Activated CD4-positive, alpha-beta T cell treated with anti-CD3 and anti-CD28 coated beads, Interleukin-2, amount 50 U/mL, for 16 hours (primary cell): ENCODE measurements at regions not wholly inside any gene's neighbourhood (a gene's known extent, or its start where the extent isn't known, plus 50 kb on each side); places are given as distances from the start of the nearest gene placed in this dataset.

Experiments used
- DNase-seq: peaks from one replicate; pipeline ENCODE4 v3.0.0-alpha.2; 2020

DNA sequence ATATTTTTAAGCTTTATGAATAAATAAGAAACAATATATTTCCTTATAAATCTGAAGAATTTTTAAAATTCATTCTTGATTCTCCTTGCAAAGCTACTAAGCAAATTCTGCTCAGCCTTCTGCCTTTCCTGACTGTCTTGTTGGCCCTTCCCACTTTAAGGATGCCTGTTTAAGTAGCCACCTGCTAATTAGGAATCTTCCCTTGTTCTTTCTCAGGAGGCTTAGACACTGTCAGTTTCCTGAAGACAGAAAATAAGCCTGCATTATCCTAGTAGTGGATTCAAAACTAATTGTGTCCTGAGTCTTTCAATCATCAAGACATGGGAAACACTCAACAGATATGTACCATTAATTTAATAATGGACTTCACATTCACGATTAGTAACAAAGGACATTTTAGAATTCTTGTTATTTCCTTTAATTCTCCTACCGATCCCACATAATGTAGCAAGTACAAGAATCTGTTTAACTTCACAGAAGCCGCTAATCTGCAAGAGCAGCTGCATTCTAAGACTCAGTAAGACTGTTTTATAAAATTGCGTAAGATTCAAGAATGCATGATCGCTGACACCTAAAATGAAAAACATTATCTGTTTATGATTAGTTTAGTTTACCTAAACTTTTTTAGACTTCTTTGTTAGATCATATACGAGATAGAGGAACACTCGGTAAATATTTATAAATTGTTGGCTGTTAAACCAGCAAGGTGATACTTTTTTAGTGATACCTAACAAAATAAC is 445.4 kb upstream of the DSEL start:
- DNase-seq, result no peak

DNA sequence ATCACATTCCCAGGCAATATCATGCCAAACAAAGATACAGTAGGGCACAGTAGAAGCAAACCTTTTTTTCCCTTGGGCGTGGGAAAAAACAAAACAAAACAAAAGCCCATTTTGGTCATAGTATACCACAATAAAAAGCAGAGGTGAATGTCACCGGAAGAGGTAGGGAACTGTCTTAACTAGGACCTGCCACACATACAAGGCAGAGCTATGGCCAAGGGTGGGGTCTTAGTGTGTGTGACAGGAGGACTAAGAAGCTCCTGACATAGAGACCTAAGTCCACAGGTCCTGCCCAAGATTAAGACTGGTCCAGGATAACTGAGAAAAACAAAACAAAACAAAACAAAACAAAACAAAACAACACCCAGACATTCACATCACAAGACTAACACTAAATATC is 441.2 kb upstream of the DSEL start:
- no peak for DNase-seq

DNA sequence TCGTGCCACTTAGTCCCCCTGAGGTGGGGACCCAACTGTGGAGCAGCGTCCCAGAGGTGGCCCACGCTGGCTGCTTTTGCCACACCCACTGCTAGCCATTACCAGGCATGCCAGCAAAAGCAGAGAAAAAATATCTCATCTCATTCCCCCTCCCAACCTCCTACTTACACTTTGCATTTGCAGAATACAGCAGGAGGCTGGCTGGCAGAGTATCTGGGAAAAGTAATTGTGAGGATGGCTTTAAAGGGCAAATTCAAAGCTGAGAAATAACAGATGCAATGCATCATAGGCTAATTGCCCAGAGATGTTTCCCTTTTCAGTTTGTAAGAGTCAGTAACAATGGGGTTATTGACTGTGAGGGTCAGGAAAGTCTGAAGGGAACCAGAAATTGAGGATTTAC is 438.1 kb upstream of the DSEL start:
- DNase-seq, result no peak

DNA sequence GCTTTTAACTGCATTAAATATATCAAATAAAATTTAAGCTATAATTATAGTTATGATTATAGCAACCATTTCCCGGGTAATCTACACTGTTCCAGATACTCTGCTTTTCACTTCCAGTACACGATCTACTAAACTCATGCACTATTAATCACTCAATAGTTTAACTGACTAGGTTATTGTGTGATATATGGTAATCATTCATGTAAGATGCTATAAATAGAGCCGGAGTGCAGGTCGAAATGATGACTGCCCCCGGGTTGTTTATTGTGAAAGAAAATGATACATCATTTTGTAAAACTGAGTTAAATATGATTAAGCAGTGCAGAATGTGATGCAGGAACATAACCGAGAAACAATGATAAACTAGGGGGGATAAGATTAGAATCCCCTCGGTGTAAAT is 434.6 kb upstream of the DSEL start:
- no peak for DNase-seq

DNA sequence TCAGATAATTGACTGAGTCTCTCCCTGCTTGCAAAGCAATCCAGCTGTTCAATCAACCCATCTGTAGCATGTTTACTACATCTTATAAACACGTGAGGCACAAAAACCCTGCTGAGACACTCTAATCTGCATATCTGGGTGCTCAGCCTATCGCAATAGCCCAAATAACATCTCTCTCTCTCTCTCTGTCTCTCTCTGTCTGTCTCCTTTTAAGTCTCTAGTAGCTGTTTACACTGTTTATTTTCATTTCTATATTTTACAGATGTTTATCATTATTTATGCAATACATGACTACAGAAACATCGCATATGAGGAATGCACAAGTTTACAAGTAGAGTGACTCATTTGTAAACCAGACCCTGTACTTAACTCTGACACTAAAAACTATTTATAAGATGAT is 422.1 kb upstream of the DSEL start:
- DNase-seq, result no peak

DNA sequence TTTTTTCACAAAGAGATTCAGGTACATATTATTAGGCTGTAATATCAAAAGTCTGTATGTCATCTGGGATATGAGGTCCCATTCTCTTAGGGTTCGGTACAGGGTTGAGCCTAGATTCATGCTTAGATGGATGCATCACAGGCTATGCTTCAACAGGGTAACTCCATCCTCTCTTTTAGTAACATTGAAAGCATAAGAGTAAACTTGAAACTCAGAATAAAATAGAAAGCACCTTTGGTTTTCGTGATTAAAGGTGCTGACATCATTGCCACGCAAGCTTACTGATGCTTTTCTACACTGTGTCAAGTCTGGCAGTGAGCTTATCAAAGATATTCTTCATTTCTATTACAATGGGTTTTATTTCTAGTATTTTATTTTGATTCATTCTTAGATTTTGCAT is 419.1 kb upstream of the DSEL start:
- DNase-seq, result peak; percentile 46

DNA sequence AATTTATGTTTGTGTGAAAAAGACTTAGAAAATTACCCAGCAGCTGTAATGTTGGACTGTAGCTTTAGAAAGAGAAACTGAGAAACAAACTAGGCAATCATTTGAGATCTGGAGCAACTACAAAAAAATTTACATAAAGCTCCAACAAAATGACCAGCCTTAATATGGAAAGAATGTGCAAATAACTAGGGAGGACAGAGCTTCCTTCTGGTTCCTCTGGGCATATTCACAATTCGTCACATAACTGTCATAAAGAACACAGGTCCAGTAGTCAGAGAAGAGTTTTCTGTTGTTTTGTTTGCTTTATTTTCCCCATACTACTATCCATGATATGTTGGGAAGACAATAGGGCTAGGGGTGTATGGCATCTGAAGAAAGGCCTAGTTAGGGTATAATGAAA is 416.8 kb upstream of the DSEL start:
- no peak for DNase-seq

DNA sequence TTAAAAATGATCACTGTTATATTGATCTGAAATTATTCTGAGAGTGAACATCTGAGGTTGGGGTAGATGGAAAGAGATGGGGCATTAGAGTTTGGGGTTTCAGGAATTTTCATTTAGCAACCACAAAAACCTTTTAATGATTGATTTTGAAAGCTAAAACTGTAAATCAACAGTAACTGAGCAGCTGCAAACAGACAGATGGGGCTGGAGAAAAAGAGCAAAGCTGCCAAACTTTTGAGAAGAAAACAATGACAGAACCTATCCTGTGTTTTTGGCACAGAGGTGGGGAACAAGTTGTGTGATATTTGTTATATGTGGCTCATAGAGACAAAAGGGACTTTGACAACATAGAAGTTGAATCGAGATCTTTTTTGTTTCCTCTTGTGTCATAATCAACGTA is 415.8 kb upstream of the DSEL start:
- peak; percentile 1 for DNase-seq

DNA sequence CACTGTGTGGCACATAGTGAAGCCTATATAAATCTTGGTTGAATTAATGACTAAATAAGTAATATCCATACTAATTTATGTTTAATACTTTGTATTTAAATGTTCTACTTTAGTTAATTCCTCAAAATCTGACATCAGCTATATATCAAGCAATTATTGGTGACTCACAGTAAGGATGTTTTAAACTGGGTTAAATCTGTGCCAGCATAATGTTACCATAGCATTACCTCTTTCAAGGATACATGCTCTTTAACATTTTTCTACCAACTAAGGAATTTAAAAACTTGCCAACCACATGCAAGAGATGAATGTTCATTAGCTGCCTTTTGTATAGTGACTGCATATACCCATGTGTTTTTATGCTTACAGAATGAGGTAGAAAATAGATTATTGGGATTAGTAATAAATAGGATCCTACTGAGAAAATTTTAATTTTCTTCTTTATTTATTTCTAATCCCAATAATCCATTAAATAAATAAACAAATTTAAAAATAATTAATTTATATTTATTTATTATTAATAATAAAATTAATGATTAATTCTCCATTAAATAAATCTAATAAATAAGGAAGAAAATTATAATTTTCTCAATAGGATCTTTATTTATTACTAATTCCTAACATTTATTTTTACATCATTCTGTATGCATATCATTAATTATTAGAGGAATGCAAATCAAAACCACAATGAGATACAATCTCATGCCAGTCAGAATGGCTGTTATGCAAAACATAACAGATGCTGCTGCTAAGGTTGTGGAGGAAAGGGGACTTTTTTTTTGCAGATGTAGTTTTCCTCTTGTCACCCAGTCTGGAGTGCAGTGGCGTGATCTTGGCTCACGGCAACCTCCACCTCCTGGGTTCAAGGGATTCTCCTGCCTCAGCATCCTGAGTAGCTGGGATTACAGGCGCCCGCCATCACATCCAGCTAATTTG is 410.7 kb upstream of the DSEL start:
- no peak for DNase-seq

DNA sequence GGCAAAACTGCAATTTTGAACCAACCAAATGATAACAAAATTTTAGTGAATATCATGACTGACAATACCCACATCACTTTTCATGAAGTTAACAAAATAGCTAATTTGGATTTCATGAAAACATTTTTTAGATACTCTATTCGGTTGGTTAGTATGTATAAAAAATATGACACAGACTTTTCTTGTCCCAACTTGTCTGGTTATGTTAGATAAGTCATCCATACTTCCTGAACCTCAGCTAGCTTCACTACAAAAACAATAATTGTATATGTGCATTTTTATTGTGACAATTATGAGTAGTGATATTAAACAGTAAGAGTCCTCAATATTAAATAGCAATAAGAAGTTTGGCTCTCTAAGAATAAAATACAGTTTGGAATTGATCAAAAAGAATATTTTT is 408.1 kb upstream of the DSEL start:
- no peak for DNase-seq

DNA sequence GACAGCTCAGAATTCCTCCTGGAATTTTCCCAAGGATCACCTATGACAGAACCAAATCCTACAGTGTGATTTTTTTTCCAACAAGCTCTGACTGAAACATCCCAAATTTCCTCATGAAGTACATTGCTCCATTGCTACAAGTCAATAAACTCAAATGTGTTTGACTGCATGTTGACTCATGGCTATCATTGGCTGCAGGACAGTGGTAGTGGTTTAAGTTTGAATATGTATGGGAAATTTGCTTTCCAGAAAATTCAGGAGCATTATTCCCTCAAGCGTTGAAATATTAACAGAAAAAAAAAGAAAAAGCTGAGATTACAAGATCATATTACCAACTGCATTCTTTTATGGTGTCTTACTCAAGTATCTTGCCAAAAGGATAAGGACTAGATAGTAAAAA is 402.8 kb upstream of the DSEL start:
- no peak for DNase-seq

DNA sequence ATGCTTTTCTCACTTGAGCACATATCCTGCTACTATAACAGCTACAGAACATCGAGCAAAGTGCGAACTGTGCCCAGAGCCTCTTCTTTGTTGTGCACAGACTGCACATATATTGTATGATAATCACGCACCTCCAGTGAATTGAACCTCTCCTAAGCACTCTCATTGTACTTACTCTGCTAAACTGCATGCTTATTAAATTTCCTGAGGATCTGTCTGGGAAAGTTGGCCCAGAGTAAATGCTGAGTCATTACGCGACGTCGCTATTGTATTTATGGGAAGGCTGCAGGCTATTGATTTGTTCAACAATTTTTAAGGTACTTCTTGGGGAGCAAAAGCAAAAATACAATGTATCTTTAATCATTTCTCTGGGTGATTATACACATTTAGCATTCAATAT is 399.6 kb upstream of the DSEL start:
- DNase-seq, result no peak

DNA sequence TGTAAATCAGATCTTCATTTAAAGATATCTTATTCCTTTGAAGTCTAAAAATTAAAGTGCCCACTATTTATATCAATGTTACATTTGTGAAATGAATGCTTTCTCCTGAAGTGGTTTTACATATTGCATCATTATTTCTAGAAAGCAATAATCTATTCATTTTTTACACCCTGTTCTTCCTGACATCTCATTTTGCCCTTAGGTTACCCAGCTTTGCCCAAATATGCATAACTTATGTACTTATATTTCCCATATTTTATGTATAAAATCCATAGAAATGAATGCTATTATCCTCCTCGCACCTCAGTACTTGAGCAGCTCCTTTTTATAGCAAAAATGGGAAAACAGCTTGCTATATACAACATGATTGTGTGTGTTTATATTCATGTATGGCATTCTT is 396.5 kb upstream of the DSEL start:
- DNase-seq, result no peak

DNA sequence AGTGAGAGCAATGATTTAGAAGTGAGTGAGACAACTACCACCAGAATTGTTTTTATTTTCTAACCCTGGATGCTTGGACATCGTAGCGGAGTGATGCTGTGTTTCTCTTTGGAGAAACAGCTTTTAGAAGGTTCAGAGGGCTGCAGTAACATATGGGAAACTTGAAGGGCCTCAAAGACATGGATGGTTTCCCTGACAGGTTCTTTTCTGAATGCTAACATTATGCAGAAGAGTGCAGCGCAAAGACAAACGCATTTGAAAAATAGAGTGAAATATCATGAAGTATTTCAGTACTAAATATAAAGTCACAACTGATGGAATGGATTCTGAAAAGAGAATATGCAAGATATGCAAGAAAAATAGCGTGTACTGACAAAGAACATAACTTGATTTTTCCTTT is 385.1 kb upstream of the DSEL start:
- no peak for DNase-seq

DNA sequence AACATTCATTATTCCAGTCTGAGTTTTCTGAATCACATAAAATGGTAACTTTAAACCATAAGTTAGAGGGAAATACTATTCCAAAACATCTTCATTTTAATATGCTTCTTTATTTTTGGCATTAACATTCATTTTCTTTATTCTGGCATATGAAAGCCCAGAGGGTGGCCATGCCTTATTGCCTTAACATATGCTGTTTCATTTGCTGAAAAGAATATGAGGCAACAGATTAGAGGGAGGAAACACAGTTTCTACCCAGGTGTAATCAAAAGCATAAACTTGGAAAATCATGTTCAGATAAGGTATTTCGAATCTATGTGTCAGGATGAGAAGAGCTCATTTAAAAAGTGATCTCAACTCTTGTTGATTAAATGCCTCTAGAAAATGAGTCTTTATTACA is 379.9 kb upstream of the DSEL start:
- DNase-seq, result no peak

DNA sequence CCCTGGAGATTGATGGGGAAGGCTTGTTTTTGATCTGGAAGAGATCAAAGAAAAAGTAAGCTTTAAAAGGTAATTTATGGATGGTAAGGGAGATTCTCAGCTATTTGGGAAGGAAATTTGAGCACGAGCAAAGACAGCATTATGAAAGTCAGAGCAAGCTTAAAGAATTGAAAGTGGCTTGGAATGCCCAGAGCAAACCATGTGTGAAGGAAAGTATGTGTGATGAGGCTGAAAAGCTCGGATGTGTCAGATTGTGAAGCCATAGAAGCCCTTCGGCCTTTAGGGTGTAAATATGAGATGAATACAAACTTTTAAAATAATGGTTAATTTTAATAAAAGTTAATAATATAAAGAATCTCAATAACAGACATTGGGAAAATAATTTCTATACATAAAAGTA is 377.4 kb upstream of the DSEL start:
- no peak for DNase-seq

DNA sequence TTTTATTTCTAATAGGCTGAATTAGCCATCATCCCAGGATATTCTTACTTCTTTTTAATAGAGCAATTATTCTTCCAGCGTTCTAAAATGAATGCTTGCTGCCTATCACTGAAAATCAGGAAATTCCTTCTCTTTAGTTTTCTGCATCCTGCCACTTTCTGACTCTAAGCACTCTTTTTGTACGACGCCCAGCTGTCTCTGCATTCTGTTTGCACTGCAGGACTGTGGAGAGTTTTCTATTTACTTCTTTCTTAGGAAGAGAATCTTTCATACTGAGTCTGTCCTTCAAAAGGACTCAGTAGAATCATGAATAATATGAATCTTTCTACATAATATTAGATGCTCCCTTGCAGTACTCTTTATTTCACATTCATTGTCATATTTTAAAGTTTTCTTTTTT is 360.4 kb upstream of the DSEL start:
- DNase-seq, result no peak

DNA sequence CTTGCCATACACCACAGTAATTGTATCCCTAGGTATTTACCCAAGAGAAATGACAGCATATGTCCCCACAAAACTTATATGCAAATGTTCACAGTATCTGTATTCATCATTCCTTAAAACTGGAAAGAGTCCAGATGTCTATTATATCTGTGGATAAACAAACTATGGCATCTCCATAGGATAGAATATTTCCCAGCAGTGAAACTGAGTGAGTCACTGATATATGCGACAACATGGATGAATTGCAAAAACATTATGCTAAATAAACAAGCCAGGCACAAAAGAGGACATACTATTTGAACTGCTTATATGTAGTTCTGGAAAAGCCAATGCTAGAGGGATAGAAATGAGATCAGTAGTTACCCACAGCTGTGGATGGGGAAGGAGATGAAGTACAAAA is 359.4 kb upstream of the DSEL start:
- no peak for DNase-seq

DNA sequence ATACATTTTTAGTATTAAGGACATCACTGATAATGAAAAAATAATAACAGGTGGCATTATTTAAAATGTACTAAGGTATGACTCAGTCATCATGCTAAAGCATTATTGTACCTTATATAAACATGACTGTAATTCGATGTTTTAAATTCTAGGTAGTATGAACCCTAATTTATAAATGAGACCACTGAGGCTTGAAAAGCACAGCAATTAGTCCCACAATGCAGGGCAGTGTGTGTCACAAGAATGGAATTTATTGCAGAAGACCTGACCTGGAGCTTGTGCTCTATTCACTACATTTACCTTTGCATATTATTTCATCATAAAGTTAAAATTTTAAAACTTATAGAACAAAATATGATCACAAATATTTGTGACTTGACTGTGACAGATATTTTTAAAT is 358.5 kb upstream of the DSEL start:
- DNase-seq, result no peak

DNA sequence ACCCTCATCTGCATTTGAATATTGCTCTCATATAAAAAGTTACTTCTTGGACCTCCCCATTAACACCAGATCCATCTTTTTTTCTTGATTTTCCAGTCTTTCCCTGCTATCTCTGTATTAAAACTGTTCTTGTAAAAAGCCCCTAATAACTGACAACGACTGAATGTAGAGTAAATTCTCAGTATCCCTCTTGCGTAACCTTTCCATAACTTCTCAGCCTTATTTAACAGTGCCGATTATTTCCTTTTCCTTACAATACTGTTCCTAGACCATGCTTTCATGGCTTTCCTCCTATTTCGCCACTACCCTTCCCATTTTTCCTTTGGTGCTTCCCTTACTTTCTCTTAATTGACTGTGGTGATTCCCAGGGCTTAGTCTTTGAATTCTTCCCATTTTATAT is 348.9 kb upstream of the DSEL start:
- no peak for DNase-seq

DNA sequence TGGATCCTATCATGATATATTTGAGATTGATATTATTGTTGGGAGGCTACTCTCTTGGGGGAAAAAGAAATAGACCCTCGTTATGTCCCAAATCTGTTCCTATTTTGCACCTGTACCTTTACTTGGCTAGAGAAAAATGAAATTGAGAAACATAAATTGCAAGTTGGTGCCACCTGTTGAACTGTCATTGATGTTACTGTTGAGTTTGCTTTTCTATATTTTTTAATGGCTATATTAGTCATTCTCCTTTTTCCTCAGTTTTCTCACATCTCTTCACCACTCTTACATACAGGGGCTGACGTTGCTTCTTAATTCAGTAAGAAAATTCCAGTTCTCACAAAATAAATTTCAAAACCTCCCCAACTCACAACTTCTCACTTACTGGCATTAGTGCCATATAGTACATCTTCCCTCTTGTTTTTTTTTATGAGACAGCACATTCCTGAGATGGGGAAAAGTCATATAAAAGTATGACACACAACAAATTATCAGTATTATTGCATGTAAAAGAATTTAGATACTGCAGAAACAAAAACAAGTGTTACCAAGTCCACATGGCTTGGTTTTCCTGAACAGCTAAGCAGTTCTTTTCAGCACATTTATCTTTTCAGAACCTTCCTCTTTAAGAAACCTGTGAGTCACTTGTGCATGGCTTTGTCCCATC is 348.3 kb upstream of the DSEL start:
- no peak for DNase-seq

DNA sequence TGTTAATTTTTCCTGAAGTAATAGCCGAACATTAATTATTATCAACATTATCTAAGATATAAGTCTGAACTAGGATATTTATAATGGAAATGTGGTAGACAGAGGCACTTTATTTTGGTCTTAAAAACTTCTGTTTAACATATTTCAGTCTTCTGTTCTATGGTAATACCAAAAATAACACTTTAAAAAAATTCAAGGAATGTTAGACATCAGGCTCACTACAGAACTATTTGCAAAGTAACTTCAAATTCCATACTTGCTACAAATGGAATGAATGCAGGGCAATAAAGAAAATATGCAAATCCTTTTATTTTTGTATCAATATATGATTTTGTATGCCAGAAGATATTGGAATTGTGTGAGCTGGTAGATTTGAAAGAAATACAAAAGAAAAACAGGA is 345.5 kb upstream of the DSEL start:
- no peak for DNase-seq

DNA sequence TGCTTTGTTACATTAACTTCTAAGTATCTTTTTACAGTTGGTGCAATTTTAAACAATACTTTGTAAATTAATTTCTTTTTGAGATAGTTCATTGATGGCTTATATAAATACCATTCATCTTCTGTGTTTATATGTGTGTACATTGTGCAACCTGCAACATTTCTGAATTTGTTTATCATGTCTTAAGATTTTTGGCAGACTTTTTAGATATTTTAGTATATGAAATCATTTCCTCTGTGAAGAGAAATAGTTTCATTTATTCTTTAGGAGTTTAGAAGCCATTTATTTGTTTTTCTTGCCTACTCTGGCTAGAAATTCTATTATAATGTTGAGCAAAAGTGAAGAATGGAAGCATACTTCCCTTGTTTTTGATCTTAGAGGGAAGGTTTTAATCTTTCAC is 337.8 kb upstream of the DSEL start:
- no peak for DNase-seq
